ENCODE measurements at regions not wholly inside any gene's neighbourhood (a gene's known extent, or its start where the extent isn't known, plus 50 kb on each side); places are given as distances from the start of the nearest gene placed in this dataset.

GRCh38 chr5:164560216-164560615 is 1054.8 kb downstream of the MAT2B start:
- no peak for DNase-seq

GRCh38 chr5:164561933-164562872 is 1056.8 kb downstream of the MAT2B start:
- no peak for DNase-seq

- DNase-seq = no peak
Measured at GRCh38 chr5:164563370-164563769, 1058.0 kb downstream of the MAT2B start.

GRCh38 chr5:164573397-164573796 is 1068.0 kb downstream of the MAT2B start:
- DNase-seq = no peak

GRCh38 chr5:164577201-164577600 is 1071.8 kb downstream of the MAT2B start:
- DNase-seq = no peak

- no peak for DNase-seq
Measured at GRCh38 chr5:164577742-164578141, 1072.3 kb downstream of the MAT2B start.

GRCh38 chr5:164578401-164578800 is 1073.0 kb downstream of the MAT2B start:
- DNase-seq = no peak

GRCh38 chr5:164578911-164579310 is 1073.5 kb downstream of the MAT2B start:
- no peak for DNase-seq

- no peak for DNase-seq
Measured at GRCh38 chr5:164580155-164580554, 1074.7 kb downstream of the MAT2B start.

GRCh38 chr5:164581889-164582288 is 1076.5 kb downstream of the MAT2B start:
- no peak for DNase-seq

GRCh38 chr5:164593982-164594381 is 1088.6 kb downstream of the MAT2B start:
- DNase-seq = no peak

- no peak for DNase-seq
Measured at GRCh38 chr5:164597293-164597900, 1092.0 kb downstream of the MAT2B start.

- no peak for DNase-seq
Measured at GRCh38 chr5:164600274-164600673, 1094.9 kb downstream of the MAT2B start.

- DNase-seq = no peak
Measured at GRCh38 chr5:164600929-164601535, 1095.6 kb downstream of the MAT2B start.

GRCh38 chr5:164608507-164608906 is 1103.1 kb downstream of the MAT2B start:
- DNase-seq = no peak

GRCh38 chr5:164610374-164610773 is 1105.0 kb downstream of the MAT2B start:
- DNase-seq = no peak

GRCh38 chr5:164614707-164615106 is 1109.3 kb downstream of the MAT2B start:
- DNase-seq = no peak

- no peak for DNase-seq
Measured at GRCh38 chr5:164617290-164617689, 1111.9 kb downstream of the MAT2B start.

GRCh38 chr5:164627021-164627420 is 1121.6 kb downstream of the MAT2B start:
- DNase-seq = no peak

- DNase-seq = no peak
Measured at GRCh38 chr5:164636456-164636855, 1131.0 kb downstream of the MAT2B start.

- no peak for DNase-seq
Measured at GRCh38 chr5:164637931-164638521, 1132.6 kb downstream of the MAT2B start.

GRCh38 chr5:164649266-164649665 is 1143.8 kb downstream of the MAT2B start:
- no peak for DNase-seq

GRCh38 chr5:164650427-164650826 is 1145.0 kb downstream of the MAT2B start:
- no peak for DNase-seq
